ENCODE measurements at regions not wholly inside any gene's neighbourhood (a gene's known extent, or its start where the extent isn't known, plus 50 kb on each side); places are given as distances from the start of the nearest gene placed in this dataset.

DNA sequence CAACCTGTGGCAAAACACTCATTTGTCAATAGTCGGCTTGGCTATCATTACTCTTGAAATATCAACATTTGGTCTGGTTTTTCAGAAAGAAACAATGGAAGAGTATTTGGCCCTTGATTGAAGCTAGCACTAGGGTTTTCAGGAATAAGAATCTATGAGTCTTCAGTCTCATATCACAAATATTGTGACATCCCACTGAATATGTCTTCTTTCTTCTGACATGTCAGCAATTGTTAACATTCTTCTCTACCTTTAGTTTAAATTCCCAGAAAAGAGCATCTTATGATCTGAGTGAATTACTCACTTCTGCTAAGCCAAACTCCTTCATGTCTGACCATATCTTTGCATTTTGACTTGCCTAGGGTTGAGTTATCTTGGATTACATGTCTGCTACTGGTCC, 435.2 kb upstream of the SEMA3D start:
- H3K4me3 ChIP-seq (ENCODE audit: low read depth, low read length): no peak overlapping the region
- DNase-seq (ENCODE audit: low read depth): no peak
- TF ChIP-seq, protein P1, sequence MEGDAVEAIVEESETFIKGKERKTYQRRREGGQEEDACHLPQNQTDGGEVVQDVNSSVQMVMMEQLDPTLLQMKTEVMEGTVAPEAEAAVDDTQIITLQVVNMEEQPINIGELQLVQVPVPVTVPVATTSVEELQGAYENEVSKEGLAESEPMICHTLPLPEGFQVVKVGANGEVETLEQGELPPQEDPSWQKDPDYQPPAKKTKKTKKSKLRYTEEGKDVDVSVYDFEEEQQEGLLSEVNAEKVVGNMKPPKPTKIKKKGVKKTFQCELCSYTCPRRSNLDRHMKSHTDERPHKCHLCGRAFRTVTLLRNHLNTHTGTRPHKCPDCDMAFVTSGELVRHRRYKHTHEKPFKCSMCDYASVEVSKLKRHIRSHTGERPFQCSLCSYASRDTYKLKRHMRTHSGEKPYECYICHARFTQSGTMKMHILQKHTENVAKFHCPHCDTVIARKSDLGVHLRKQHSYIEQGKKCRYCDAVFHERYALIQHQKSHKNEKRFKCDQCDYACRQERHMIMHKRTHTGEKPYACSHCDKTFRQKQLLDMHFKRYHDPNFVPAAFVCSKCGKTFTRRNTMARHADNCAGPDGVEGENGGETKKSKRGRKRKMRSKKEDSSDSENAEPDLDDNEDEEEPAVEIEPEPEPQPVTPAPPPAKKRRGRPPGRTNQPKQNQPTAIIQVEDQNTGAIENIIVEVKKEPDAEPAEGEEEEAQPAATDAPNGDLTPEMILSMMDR (IDR thresholded peaks at IDR 0.05; ENCODE audit: insufficient read depth, low read depth, low read length): no peak

DNA sequence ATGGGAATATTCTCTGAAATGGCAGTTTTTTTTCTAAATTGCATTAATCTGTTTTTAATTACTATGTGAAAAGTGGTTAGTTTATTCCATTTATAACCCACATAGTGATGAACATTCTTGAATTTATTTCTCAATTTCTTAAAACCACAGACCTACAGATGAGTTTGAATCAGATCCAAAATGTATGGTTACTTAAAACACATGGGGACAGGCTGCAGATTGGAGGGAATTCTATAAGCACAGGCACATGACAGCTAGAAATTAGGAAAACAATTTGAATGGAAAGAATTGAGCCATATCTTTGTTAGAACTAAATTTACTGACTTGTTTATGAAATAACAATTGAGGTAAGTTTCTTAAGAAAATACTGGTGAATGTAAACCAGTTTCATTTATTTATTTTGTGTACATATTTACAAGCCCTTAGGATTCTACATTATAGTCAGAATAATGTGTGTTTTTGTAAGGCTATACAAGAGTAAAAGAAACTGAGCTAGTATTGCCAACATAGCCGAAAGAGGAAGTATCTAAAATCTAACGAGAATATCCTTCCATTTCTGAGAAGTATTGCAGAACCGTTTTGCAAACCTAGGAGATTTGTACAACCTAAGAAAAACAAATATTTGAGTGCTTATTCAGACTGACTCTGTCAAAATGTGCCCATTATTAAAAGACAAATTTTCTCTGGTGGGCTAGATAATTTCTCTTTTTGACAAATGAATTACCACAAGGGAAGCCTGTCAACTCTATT, 434.3 kb upstream of the SEMA3D start:
- TF ChIP-seq, protein P1 (IDR thresholded peaks at IDR 0.05; ENCODE audit: insufficient read depth, low read depth, low read length): no peak
- H3K4me3 ChIP-seq (ENCODE audit: low read depth, low read length): no peak overlapping the region
- no peak for DNase-seq (ENCODE audit: low read depth)

DNA sequence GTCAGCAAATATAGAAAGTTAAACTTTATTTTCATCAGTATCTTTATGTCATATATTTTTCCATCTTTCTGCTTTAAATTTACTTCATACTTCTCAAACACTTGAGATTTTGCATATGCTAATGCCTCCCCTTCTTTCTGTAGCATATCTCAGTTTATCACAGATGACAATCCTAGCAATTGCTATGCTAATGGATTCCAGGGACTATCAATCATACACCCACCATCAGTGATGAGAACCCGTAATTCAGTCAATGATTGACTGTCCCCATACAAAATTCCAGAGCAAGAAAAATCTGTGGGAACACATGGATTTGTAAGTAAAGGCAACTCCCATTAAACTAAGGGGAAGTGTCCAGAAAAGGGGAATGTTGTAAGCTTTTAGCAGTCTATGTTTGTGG, 432.4 kb upstream of the SEMA3D start:
- TF ChIP-seq, protein P1 (IDR thresholded peaks at IDR 0.05; ENCODE audit: insufficient read depth, low read depth, low read length): no peak
- DNase-seq (ENCODE audit: low read depth): no peak
- H3K4me3 ChIP-seq (ENCODE audit: low read depth, low read length): no peak overlapping the region

DNA sequence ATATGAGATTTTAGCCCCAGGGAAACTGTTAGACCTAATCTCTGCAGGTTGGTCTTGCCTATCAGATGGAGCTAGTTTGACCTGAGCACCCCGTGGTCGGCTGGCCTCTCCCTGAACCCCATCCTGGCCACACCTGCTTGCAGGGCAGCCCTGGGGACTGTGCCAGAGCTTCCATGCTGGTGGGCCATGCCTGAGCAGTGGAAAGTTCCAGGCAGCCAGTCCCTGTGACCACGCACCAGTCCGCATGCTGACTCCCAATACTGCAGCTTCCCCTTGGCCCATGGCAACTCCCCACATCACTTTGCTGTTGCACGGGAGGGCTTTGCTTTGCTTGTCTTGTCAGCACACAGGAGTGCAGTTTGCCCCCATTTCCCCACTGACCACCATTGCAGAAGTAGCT, 427.8 kb upstream of the SEMA3D start:
- H3K4me3 ChIP-seq (ENCODE audit: low read depth, low read length): no peak overlapping the region
- TF ChIP-seq, protein P1 (IDR thresholded peaks at IDR 0.05; ENCODE audit: insufficient read depth, low read depth, low read length): no peak
- DNase-seq (ENCODE audit: low read depth): no peak

DNA sequence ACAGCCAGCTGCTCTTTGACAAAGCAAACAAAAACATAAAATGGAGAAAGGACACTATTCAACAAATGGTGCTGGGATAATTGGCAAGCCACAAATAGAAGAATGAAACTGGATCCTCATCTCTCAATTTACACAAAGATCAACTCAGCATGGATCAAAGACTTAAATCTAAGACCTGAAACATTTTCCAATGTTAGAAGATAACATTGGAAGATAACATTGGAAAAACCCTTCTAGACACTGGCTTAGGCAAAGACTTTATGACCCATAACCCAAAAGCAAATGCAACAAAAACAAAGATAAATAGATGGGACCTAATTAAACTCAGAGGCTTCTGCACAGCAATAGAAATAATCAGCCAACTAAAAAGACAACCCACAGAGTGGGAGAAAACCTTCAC, 425.7 kb upstream of the SEMA3D start:
- TF ChIP-seq, protein P1 (IDR thresholded peaks at IDR 0.05; ENCODE audit: insufficient read depth, low read depth, low read length): no peak
- H3K4me3 ChIP-seq (ENCODE audit: low read depth, low read length): no peak overlapping the region
- no peak for DNase-seq (ENCODE audit: low read depth)

DNA sequence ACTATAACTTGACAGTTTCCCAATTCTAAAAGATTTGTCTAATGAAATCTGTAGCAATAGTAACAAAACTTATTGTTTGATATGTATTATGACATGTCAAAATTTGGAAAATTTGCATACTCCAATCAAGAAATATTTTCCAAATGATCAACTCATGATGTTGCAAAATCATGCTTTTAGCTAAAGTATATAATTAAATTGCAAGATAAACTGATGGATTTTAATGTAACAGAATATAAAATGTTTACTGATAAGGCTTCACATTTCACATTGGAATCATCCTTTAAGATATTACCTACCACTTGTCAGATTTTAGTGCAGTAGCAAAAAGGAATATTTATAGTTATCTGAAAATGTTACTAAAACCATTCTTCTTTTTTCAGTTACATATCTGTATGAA, 421.9 kb upstream of the SEMA3D start:
- TF ChIP-seq, protein P1 (IDR thresholded peaks at IDR 0.05; ENCODE audit: insufficient read depth, low read depth, low read length): no peak
- DNase-seq (ENCODE audit: low read depth): no peak
- H3K4me3 ChIP-seq (ENCODE audit: low read depth, low read length): no peak overlapping the region

DNA sequence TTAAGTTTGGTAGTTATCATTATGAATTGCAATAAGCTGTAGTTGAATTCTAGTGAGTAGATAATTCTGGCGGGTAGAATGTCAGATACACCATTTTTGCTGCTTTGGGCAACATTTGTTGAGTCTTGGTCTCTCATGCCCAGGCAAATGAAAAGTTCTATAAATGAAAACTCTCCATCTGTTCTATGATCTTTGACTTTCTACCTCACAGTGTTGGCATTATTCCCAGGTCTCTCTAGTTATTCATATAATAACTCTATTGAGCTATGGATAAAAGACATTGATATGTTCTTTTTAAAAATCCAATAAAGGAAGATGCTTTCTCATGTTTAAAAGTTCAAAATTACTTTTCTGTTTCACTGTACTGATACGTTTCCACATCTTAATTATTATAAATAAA, 415.3 kb upstream of the SEMA3D start:
- no peak for DNase-seq (ENCODE audit: low read depth)
- no peak overlapping the region for H3K4me3 ChIP-seq (ENCODE audit: low read depth, low read length)
- TF ChIP-seq, protein P1 (IDR thresholded peaks at IDR 0.05; ENCODE audit: insufficient read depth, low read depth, low read length): no peak

All from fibroblast of villous mesenchyme (primary cell).